ENCODE measurements at regions not wholly inside any gene's neighbourhood (a gene's known extent, or its start where the extent isn't known, plus 50 kb on each side); places are given as distances from the start of the nearest gene placed in this dataset.

DNA sequence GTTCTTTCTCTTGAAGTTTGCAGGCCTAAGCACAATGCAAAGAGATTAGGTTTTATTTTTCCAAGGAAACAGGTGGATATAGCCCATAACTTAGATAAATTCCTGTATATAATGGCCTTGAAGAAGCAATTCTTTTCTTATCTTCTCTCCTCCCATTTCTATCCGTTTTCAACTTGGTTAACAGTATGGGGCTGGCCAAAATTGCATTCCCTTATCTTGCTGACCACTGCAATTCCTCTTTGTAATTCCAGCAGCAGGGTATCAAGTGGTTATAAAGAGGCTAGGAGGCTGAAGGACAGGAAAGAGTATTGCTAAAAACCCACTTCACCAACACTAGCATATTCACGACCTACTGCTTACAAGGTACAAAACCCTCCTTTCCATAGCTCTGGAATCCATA is 643.5 kb upstream of the ID4 start:
- TF ChIP-seq POLR2A (IDR thresholded peaks at IDR 0.05; ENCODE audit: low read length) (no peak), GATA1 (IDR thresholded peaks at IDR 0.05; ENCODE audit: low read depth, low read length) (no peak)
